H1 (cell line): ENCODE measurements at regions not wholly inside any gene's neighbourhood (a gene's known extent, or its start where the extent isn't known, plus 50 kb on each side); places are given as distances from the start of the nearest gene placed in this dataset.

Source experiments
- CEBPB ChIP-seq: IDR thresholded peaks from 2 replicates; pipeline ENCODE4 v1.6.1; 2012; ENCODE audit warnings: low read depth, low read length
- EP300 ChIP-seq, 2 experiments: IDR thresholded peaks; 1 replicate in 1 of 2; 2 replicates in 1 of 2; pipeline ENCODE4 v1.6.1; 2011 to 2012; ENCODE audit warnings: low read depth in 2 of 2, low read length in 2 of 2, mild to moderate bottlenecking in 2 of 2, borderline replicate concordance in 1 of 2, inconsistent platforms in 1 of 2, moderate library complexity in 1 of 2
- HDAC2 ChIP-seq, 2 experiments: fragments of 300-600 bp in 1 of 2; sonication (generic) in 1 of 2; IDR thresholded peaks; 2 replicates each; pipeline ENCODE4 v1.6.1; 2011 to 2012; ENCODE audit warnings: low read depth in 2 of 2, low read length in 2 of 2, mild to moderate bottlenecking in 2 of 2, moderate library complexity in 2 of 2, borderline replicate concordance in 1 of 2, inconsistent platforms in 1 of 2
- KDM4A ChIP-seq: IDR thresholded peaks from one replicate; pipeline ENCODE4 v1.7.1; 2012; ENCODE audit warnings: low read depth, mild to moderate bottlenecking, moderate library complexity, low read length, inconsistent platforms; ENCODE audit not compliant: severe bottlenecking
- RNF2 ChIP-seq: fragments of 200-900, 300-1000 bp; sonication (generic); IDR thresholded peaks from 2 replicates; pipeline ENCODE4 v1.7.1; 2016; ENCODE audit warnings: borderline replicate concordance, low read depth, mild to moderate bottlenecking, antibody characterized with exemption, low read length; ENCODE audit not compliant: poor library complexity, severe bottlenecking; ENCODE audit errors: missing control alignments
- SAP30 ChIP-seq: fragments of 300-600 bp; sonication (generic); IDR thresholded peaks from 2 replicates; pipeline ENCODE4 v1.7.1; 2012; ENCODE audit warnings: low read length, moderate library complexity, mild to moderate bottlenecking, inconsistent platforms; ENCODE audit not compliant: insufficient read depth, insufficient replicate concordance
- TAF1 ChIP-seq: IDR thresholded peaks from 2 replicates; pipeline ENCODE4 v1.6.1; 2011; ENCODE audit warnings: mild to moderate bottlenecking, low read depth, low read length
- TF ChIP-seq, protein P1 (sequence below): fragments of 300-600 bp; sonication (generic); IDR thresholded peaks from 2 replicates; pipeline ENCODE4 v1.7.1; 2012; ENCODE audit warnings: low read length, moderate library complexity, mild to moderate bottlenecking, inconsistent platforms; ENCODE audit not compliant: insufficient replicate concordance

DNA sequence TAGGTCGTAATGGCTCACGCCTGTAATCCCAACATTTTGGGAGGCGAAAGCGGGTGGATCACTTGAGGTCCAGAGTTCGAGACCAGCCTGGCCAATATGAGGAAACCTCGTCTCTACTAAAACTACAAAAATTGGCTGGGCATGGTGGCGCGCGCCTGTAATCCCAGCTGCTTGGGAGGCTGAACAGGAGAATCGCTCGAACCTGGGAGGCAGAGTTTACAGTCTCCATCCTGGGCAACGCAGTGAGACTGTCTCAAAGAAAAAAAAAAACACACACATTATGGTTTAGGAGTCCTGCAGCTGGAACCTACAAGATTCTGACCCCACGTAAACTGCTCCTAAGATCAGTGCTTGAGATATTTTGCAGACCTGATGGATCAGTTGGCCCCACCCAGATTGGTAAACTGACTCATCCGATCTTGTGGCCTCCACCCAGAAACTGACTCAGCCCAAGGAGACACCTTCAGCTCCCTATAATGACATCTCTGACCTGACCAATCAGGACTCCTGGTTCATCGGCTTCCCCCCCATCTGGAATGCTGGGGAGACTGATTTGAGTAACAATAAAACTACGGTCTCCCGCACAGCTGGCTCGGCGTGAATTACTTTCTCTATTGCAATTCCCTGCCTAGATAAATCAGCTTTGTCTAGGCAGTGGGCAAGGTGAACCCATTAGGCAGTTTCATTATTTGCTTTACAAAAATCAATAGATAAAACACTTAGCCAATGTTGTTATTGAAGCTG lies 96.2 kb upstream of the BTN3A2 start (continued):
- TF ChIP-seq, protein P1, sequence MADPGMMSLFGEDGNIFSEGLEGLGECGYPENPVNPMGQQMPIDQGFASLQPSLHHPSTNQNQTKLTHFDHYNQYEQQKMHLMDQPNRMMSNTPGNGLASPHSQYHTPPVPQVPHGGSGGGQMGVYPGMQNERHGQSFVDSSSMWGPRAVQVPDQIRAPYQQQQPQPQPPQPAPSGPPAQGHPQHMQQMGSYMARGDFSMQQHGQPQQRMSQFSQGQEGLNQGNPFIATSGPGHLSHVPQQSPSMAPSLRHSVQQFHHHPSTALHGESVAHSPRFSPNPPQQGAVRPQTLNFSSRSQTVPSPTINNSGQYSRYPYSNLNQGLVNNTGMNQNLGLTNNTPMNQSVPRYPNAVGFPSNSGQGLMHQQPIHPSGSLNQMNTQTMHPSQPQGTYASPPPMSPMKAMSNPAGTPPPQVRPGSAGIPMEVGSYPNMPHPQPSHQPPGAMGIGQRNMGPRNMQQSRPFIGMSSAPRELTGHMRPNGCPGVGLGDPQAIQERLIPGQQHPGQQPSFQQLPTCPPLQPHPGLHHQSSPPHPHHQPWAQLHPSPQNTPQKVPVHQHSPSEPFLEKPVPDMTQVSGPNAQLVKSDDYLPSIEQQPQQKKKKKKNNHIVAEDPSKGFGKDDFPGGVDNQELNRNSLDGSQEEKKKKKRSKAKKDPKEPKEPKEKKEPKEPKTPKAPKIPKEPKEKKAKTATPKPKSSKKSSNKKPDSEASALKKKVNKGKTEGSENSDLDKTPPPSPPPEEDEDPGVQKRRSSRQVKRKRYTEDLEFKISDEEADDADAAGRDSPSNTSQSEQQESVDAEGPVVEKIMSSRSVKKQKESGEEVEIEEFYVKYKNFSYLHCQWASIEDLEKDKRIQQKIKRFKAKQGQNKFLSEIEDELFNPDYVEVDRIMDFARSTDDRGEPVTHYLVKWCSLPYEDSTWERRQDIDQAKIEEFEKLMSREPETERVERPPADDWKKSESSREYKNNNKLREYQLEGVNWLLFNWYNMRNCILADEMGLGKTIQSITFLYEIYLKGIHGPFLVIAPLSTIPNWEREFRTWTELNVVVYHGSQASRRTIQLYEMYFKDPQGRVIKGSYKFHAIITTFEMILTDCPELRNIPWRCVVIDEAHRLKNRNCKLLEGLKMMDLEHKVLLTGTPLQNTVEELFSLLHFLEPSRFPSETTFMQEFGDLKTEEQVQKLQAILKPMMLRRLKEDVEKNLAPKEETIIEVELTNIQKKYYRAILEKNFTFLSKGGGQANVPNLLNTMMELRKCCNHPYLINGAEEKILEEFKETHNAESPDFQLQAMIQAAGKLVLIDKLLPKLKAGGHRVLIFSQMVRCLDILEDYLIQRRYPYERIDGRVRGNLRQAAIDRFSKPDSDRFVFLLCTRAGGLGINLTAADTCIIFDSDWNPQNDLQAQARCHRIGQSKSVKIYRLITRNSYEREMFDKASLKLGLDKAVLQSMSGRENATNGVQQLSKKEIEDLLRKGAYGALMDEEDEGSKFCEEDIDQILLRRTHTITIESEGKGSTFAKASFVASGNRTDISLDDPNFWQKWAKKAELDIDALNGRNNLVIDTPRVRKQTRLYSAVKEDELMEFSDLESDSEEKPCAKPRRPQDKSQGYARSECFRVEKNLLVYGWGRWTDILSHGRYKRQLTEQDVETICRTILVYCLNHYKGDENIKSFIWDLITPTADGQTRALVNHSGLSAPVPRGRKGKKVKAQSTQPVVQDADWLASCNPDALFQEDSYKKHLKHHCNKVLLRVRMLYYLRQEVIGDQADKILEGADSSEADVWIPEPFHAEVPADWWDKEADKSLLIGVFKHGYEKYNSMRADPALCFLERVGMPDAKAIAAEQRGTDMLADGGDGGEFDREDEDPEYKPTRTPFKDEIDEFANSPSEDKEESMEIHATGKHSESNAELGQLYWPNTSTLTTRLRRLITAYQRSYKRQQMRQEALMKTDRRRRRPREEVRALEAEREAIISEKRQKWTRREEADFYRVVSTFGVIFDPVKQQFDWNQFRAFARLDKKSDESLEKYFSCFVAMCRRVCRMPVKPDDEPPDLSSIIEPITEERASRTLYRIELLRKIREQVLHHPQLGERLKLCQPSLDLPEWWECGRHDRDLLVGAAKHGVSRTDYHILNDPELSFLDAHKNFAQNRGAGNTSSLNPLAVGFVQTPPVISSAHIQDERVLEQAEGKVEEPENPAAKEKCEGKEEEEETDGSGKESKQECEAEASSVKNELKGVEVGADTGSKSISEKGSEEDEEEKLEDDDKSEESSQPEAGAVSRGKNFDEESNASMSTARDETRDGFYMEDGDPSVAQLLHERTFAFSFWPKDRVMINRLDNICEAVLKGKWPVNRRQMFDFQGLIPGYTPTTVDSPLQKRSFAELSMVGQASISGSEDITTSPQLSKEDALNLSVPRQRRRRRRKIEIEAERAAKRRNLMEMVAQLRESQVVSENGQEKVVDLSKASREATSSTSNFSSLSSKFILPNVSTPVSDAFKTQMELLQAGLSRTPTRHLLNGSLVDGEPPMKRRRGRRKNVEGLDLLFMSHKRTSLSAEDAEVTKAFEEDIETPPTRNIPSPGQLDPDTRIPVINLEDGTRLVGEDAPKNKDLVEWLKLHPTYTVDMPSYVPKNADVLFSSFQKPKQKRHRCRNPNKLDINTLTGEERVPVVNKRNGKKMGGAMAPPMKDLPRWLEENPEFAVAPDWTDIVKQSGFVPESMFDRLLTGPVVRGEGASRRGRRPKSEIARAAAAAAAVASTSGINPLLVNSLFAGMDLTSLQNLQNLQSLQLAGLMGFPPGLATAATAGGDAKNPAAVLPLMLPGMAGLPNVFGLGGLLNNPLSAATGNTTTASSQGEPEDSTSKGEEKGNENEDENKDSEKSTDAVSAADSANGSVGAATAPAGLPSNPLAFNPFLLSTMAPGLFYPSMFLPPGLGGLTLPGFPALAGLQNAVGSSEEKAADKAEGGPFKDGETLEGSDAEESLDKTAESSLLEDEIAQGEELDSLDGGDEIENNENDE = no peak
- peak; percentile 67; the same call in 1 of the 2 replicates for TF ChIP-seq TAF1
- TF ChIP-seq HDAC2 (IDR thresholded peaks at IDR 0.05; ENCODE audit: borderline replicate concordance in 1 of 2, low read depth in 2 of 2, low read length in 2 of 2) = no peak
- TF ChIP-seq RNF2 = no peak
- no peak for TF ChIP-seq CEBPB
- no peak for TF ChIP-seq EP300 (IDR thresholded peaks at IDR 0.05; ENCODE audit: borderline replicate concordance in 1 of 2, low read depth in 2 of 2, low read length in 2 of 2)
- no peak for TF ChIP-seq KDM4A
- TF ChIP-seq SAP30 = no peak
